Mesothelial cell of epicardium (in vitro differentiated cells): ENCODE measurements at regions not wholly inside any gene's neighbourhood (a gene's known extent, or its start where the extent isn't known, plus 50 kb on each side); places are given as distances from the start of the nearest gene placed in this dataset.
"Not testable (repeated sequence)": the region's sequence is repeated elsewhere in the genome, so short reads cannot be mapped to it uniquely, and the experiment has no call there.

Experiments used
- DNase-seq, 2 experiments: peaks; one replicate each; pipeline ENCODE4 v3.0.0; 2021; ENCODE audit warnings: low spot score in 2 of 2; ENCODE audit not compliant: unreplicated experiment in 2 of 2
- H3K27ac Mint-ChIP-seq: 2 replicates; pipeline ENCODE4 v1.8.0; 2021; ENCODE audit warnings: mixed read lengths
- H3K27me3 Mint-ChIP-seq: 2 replicates; pipeline ENCODE4 v1.8.0; 2021; ENCODE audit warnings: low read depth, mixed read lengths
- H3K36me3 Mint-ChIP-seq: 2 replicates; pipeline ENCODE4 v1.8.0; 2021; ENCODE audit warnings: mixed read lengths
- H3K4me1 Mint-ChIP-seq: 2 replicates; pipeline ENCODE4 v1.8.0; 2021; ENCODE audit warnings: mixed read lengths
- H3K4me3 Mint-ChIP-seq: 2 replicates; pipeline ENCODE4 v1.8.0; 2021; ENCODE audit warnings: mild to moderate bottlenecking, moderate library complexity, mixed read lengths
- H3K9me3 Mint-ChIP-seq: 2 replicates; pipeline ENCODE4 v1.8.0; 2021; ENCODE audit warnings: mixed read lengths
- CTCF ChIP-seq: fragments of 200-600 bp; sonication (generic); IDR thresholded peaks from one replicate; pipeline ENCODE4 v1.5.0; 2021; ENCODE audit warnings: antibody characterized with exemption; ENCODE audit not compliant: unreplicated experiment

GRCh38 chr14:40691066-40691465, 915.6 kb upstream of the LRFN5 start:
- H3K27ac Mint-ChIP-seq = no peak overlapping the region
- H3K4me3 Mint-ChIP-seq = no peak overlapping the region
- H3K9me3 Mint-ChIP-seq = peaks cover 4% of the 10 kb centered on the region
- no peak for TF ChIP-seq CTCF
- H3K4me1 Mint-ChIP-seq = peaks cover 5% of the 10 kb centered on the region
- H3K27me3 Mint-ChIP-seq = no peaks in the 10 kb centered on the region
- no peaks in the 10 kb centered on the region for H3K36me3 Mint-ChIP-seq
- DNase-seq = no peak

- Mint-ChIP-seq H3K9me3 (no peaks in the 10 kb centered on the region), H3K4me1 (peaks cover 6% of the 10 kb centered on the region), H3K27ac (no peak overlapping the region), H3K27me3 (no peaks in the 10 kb centered on the region), H3K4me3 (no peak overlapping the region), H3K36me3 (no peaks in the 10 kb centered on the region)
- TF ChIP-seq CTCF = no peak
- no peak for DNase-seq
These were observed 920.9 kb upstream of the LRFN5 start for GRCh38 chr14:40685764-40686163.

GRCh38 chr14:40684328-40684727, 922.3 kb upstream of the LRFN5 start:
- peaks cover 8% of the 10 kb centered on the region for H3K9me3 Mint-ChIP-seq
- no peak overlapping the region for H3K4me3 Mint-ChIP-seq
- no peak for DNase-seq
- peaks cover 6% of the 10 kb centered on the region for H3K4me1 Mint-ChIP-seq
- no peaks in the 10 kb centered on the region for H3K36me3 Mint-ChIP-seq
- H3K27me3 Mint-ChIP-seq = no peaks in the 10 kb centered on the region
- no peak for TF ChIP-seq CTCF
- H3K27ac Mint-ChIP-seq = no peak overlapping the region

- H3K27me3 Mint-ChIP-seq = no peaks in the 10 kb centered on the region
- no peak overlapping the region for H3K4me3 Mint-ChIP-seq
- peaks cover 17% of the 10 kb centered on the region for H3K9me3 Mint-ChIP-seq
- TF ChIP-seq CTCF = no peak
- H3K36me3 Mint-ChIP-seq = no peaks in the 10 kb centered on the region
- no peak for DNase-seq
- H3K27ac Mint-ChIP-seq = peak overlapping the region; percentile 48
- peaks cover 6% of the 10 kb centered on the region for H3K4me1 Mint-ChIP-seq
These were observed 924.4 kb upstream of the LRFN5 start for GRCh38 chr14:40682131-40682913.

GRCh38 chr14:40679256-40679655, 927.4 kb upstream of the LRFN5 start:
- no peaks in the 10 kb centered on the region for H3K27me3 Mint-ChIP-seq
- H3K36me3 Mint-ChIP-seq = no peaks in the 10 kb centered on the region
- H3K9me3 Mint-ChIP-seq = peaks cover 27% of the 10 kb centered on the region
- no peak overlapping the region for H3K27ac Mint-ChIP-seq
- peaks cover 6% of the 10 kb centered on the region for H3K4me1 Mint-ChIP-seq
- TF ChIP-seq CTCF = no peak
- H3K4me3 Mint-ChIP-seq = no peak overlapping the region
- no peak for DNase-seq

- H3K9me3 Mint-ChIP-seq = peaks cover 27% of the 10 kb centered on the region
- not testable (repeated sequence) for H3K27me3 Mint-ChIP-seq, H3K27ac Mint-ChIP-seq, DNase-seq, H3K36me3 Mint-ChIP-seq, H3K4me1 Mint-ChIP-seq, H3K4me3 Mint-ChIP-seq
These were observed 929.5 kb upstream of the LRFN5 start for GRCh38 chr14:40677206-40677605.
